Hepatocyte (in vitro differentiated cells): ENCODE measurements at regions not wholly inside any gene's neighbourhood (a gene's known extent, or its start where the extent isn't known, plus 50 kb on each side); places are given as distances from the start of the nearest gene placed in this dataset.

ENCODE experiments used
- CTCF ChIP-seq: fragments of 200-600 bp; sonication (generic); IDR thresholded peaks from 2 replicates; pipeline ENCODE4 v1.5.1; 2016; ENCODE audit warnings: antibody characterized with exemption, mild to moderate bottlenecking; ENCODE audit not compliant: poor library complexity
- EZH2 ChIP-seq: fragments of 200-600 bp; sonication (generic); IDR thresholded peaks from 2 replicates; pipeline ENCODE4 v1.6.1; 2016; ENCODE audit warnings: antibody characterized with exemption, mild to moderate bottlenecking, borderline replicate concordance
- EZH2phosphoT487 ChIP-seq: fragments of 200-600 bp; sonication (generic); IDR thresholded peaks from one replicate; pipeline ENCODE4 v1.6.1; 2018; ENCODE audit warnings: antibody characterized with exemption, mild to moderate bottlenecking, low read depth, moderate library complexity; ENCODE audit not compliant: unreplicated experiment, severe bottlenecking

GRCh38 chr15:95267481-95267880 lies 1036.1 kb downstream of the MCTP2 start:
- no peak for TF ChIP-seq EZH2
- TF ChIP-seq CTCF, result no peak
- no peak for TF ChIP-seq EZH2phosphoT487
